Vagina (tissue), 2 donors: ENCODE measurements at regions not wholly inside any gene's neighbourhood (a gene's known extent, or its start where the extent isn't known, plus 50 kb on each side); places are given as distances from the start of the nearest gene placed in this dataset.

Experiments
- DNase-seq, 2 donors: peaks; one replicate each; pipeline ENCODE4 v3.0.0-alpha.2; 2017; ENCODE audit errors: extremely low spot score in 2 of 2
- H3K27ac ChIP-seq: fragments of 200-600 bp; sonication (generic); one replicate; pipeline ENCODE4 v1.5.1; 2019
- H3K27me3 ChIP-seq: fragments of 200-600 bp; sonication (generic); one replicate; pipeline ENCODE4 v1.5.1; 2019
- H3K36me3 ChIP-seq, 2 donors: fragments of 200-600 bp; sonication (generic); one replicate each; pipeline ENCODE4 v1.5.1; 2017 to 2019
- H3K4me1 ChIP-seq: fragments of 200-600 bp; sonication (generic); one replicate; pipeline ENCODE4 v1.5.1; 2019
- H3K4me3 ChIP-seq, 2 donors: fragments of 200-600 bp; sonication (generic); 1 replicate in 1 of 2; 2 replicates in 1 of 2; pipeline ENCODE4 v1.5.1; 2016 to 2019
- H3K9me3 ChIP-seq: fragments of 200-600 bp; sonication (generic); one replicate; pipeline ENCODE4 v1.5.1; 2019
- POLR2A ChIP-seq, 2 donors: fragments of 450-650 bp; IDR thresholded peaks; one replicate each; pipeline ENCODE4 v1.6.1; 2017; ENCODE audit warnings: antibody characterized with exemption in 2 of 2, mild to moderate bottlenecking in 2 of 2, moderate library complexity in 2 of 2
- POLR2AphosphoS5 ChIP-seq, 2 donors: sonication (generic); formaldehyde crosslinking; IDR thresholded peaks; one replicate each; pipeline ENCODE4 v1.9.0; 2017; ENCODE audit warnings: antibody characterized with exemption in 2 of 2, mild to moderate bottlenecking in 2 of 2, low read depth in 1 of 2; ENCODE audit not compliant: insufficient read depth in 1 of 2
- intact Hi-C: fragments of 100-400 bp; cut with DNase I; formaldehyde crosslinking; loops from one replicate; pipeline ENCODE4 v1.15.1; 2023
- TF ChIP-seq, protein P1 (sequence below), 3 experiments: fragments of 450-650 bp in 2 of 3; fragments of 200-600 bp in 1 of 3; sonication (generic) in 1 of 3; IDR thresholded peaks; one replicate each; pipeline ENCODE4 v1.5.1; 2017 to 2019; ENCODE audit warnings: antibody characterized with exemption in 3 of 3, mild to moderate bottlenecking in 2 of 3, moderate library complexity in 2 of 3

DNA sequence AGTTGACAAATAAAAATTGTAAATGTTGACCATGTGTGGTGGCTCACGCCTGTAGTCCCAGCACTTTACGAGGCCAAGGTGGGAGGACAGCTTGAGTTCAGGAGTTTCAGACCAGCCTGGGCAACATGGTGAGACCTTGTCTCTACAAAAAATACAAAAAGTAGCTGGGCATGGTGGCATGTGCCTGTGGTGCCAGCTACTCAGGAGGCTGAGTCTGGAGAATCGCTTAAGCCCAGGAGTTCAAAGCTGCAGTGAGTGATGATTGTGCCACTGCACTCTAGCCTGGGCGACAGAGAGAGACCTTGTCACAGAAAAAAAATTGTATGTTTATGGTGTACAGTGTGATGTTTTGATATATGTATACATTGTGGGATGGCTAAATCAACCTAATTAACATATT, 119.6 kb downstream of the NPIPB5 start:
- intact Hi-C loops, result no loop called here

GRCh38 chr16:22631264-22631663, 120.6 kb downstream of the NPIPB5 start:
- Histone ChIP-seq H3K4me1 (no peaks in the 10 kb centered on the region), H3K36me3 (no peaks in the 10 kb centered on the region), H3K27me3 (no peaks in the 10 kb centered on the region), H3K4me3 (no peak overlapping the region), H3K9me3 (no peaks in the 10 kb centered on the region), H3K27ac (no peak overlapping the region)
- TF ChIP-seq POLR2A (IDR thresholded peaks at IDR 0.05) (no peak), POLR2AphosphoS5 (IDR thresholded peaks at IDR 0.05; ENCODE audit: insufficient read depth in 1 of 2, low read depth in 1 of 2) (no peak)
- TF ChIP-seq, protein P1, sequence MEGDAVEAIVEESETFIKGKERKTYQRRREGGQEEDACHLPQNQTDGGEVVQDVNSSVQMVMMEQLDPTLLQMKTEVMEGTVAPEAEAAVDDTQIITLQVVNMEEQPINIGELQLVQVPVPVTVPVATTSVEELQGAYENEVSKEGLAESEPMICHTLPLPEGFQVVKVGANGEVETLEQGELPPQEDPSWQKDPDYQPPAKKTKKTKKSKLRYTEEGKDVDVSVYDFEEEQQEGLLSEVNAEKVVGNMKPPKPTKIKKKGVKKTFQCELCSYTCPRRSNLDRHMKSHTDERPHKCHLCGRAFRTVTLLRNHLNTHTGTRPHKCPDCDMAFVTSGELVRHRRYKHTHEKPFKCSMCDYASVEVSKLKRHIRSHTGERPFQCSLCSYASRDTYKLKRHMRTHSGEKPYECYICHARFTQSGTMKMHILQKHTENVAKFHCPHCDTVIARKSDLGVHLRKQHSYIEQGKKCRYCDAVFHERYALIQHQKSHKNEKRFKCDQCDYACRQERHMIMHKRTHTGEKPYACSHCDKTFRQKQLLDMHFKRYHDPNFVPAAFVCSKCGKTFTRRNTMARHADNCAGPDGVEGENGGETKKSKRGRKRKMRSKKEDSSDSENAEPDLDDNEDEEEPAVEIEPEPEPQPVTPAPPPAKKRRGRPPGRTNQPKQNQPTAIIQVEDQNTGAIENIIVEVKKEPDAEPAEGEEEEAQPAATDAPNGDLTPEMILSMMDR (IDR thresholded peaks at IDR 0.05), result no peak
- DNase-seq, result no peak
- intact Hi-C loops, result no loop called here

More for the DNA sequence above, 119.6 kb downstream of the NPIPB5 start:
- DNase-seq, result no peak
- Histone ChIP-seq H3K9me3 (no peaks in the 10 kb centered on the region), H3K27ac (no peak overlapping the region), H3K36me3 (no peaks in the 10 kb centered on the region), H3K27me3 (no peaks in the 10 kb centered on the region), H3K4me3 (no peak overlapping the region), H3K4me1 (no peaks in the 10 kb centered on the region)
- TF ChIP-seq POLR2A (IDR thresholded peaks at IDR 0.05) (no peak), POLR2AphosphoS5 (IDR thresholded peaks at IDR 0.05; ENCODE audit: insufficient read depth in 1 of 2, low read depth in 1 of 2) (no peak)
- TF ChIP-seq, protein P1 (IDR thresholded peaks at IDR 0.05), result no peak

- H3K4me3 ChIP-seq, result no peak overlapping the region
- no peaks in the 10 kb centered on the region for H3K36me3 ChIP-seq
- H3K27me3 ChIP-seq, result no peaks in the 10 kb centered on the region
- H3K27ac ChIP-seq, result no peak overlapping the region
- H3K4me1 ChIP-seq, result no peaks in the 10 kb centered on the region
- TF ChIP-seq POLR2A (IDR thresholded peaks at IDR 0.05), result no peak
- TF ChIP-seq, protein P1 (IDR thresholded peaks at IDR 0.05), result no peak
- no peak for TF ChIP-seq POLR2AphosphoS5 (IDR thresholded peaks at IDR 0.05; ENCODE audit: insufficient read depth in 1 of 2, low read depth in 1 of 2)
- no peak for DNase-seq
- intact Hi-C loops, result no loop called here
- H3K9me3 ChIP-seq, result no peaks in the 10 kb centered on the region
These were observed 121.9 kb downstream of the NPIPB5 start for GRCh38 chr16:22632606-22633005.

DNA sequence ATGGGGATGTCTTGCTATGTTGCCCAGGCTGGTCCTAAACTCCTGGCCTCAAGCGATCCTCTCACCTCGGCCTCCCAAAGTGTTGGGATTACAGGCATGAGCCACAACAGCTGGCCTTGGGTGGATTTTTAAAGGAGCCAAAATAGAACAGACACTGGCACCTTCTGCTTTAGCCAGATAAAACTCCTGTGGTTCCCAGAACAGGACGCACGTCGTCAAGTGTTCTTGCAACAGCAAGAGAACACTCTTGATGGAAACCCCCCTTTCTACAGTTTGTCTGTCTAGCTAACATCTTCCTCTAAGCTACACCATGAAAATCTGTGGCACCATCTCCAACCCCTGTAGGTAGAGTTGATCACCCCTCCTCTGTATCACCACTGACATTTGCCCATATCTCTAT, 122.6 kb downstream of the NPIPB5 start:
- TF ChIP-seq POLR2AphosphoS5 (IDR thresholded peaks at IDR 0.05; ENCODE audit: insufficient read depth in 1 of 2, low read depth in 1 of 2) (no peak), POLR2A (IDR thresholded peaks at IDR 0.05) (no peak)
- TF ChIP-seq, protein P1 (IDR thresholded peaks at IDR 0.05), result no peak
- intact Hi-C loops, result no loop called here
- no peak for DNase-seq
- H3K9me3 ChIP-seq, result no peaks in the 10 kb centered on the region
- no peaks in the 10 kb centered on the region for H3K4me1 ChIP-seq
- H3K27me3 ChIP-seq, result no peaks in the 10 kb centered on the region
- no peak overlapping the region for H3K4me3 ChIP-seq
- H3K36me3 ChIP-seq, result no peaks in the 10 kb centered on the region
- H3K27ac ChIP-seq, result no peak overlapping the region

DNA sequence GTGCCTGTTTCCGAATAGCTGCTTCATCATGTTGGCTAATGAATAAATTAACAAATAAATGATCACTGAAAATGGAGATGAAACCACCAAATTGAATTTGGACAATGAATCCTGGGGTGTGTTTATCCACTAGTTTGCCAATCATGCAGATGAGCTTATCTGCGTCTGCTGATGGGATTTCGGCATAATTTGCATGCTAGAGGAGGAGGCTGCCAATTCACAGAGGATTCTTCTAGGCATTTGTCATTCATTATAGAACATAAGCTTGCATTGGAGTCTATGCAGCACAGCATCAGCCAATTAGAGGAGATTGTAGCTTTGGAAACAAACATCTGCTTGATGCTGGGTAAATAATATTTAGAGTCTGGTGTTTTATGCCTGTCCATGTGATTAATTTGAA, 123.1 kb downstream of the NPIPB5 start:
- Histone ChIP-seq H3K36me3 (no peaks in the 10 kb centered on the region), H3K27me3 (no peaks in the 10 kb centered on the region)

More for the DNA sequence above, 123.1 kb downstream of the NPIPB5 start:
- no peaks in the 10 kb centered on the region for H3K9me3 ChIP-seq
- no peak for TF ChIP-seq POLR2A (IDR thresholded peaks at IDR 0.05)
- TF ChIP-seq POLR2AphosphoS5 (IDR thresholded peaks at IDR 0.05; ENCODE audit: insufficient read depth in 1 of 2, low read depth in 1 of 2), result no peak
- TF ChIP-seq, protein P1 (IDR thresholded peaks at IDR 0.05), result no peak
- H3K4me3 ChIP-seq, result no peak overlapping the region
- H3K27ac ChIP-seq, result no peak overlapping the region
- no peaks in the 10 kb centered on the region for H3K4me1 ChIP-seq
- DNase-seq, result peak in 1 of 2 donors; percentile 29
- intact Hi-C loops, result no loop called here
